GM21717 (cell line): ENCODE measurements at regions not wholly inside any gene's neighbourhood (a gene's known extent, or its start where the extent isn't known, plus 50 kb on each side); places are given as distances from the start of the nearest gene placed in this dataset.

Source experiments
- ATAC-seq: cut with Tn5 transposase; IDR thresholded peaks from one replicate; pipeline ENCODE4 v1.9.1; 2021; ENCODE audit warnings: mild to moderate bottlenecking, moderate library complexity; ENCODE audit not compliant: unreplicated experiment

- ATAC-seq = no peak
Observed at GRCh38 chr2:120785228-120785966, 49.7 kb downstream of the GLI2 start.

- ATAC-seq = no peak
Observed at GRCh38 chr2:120786038-120786960, 50.6 kb downstream of the GLI2 start.

GRCh38 chr2:120787111-120787821, 51.6 kb downstream of the GLI2 start:
- ATAC-seq = no peak

- no peak for ATAC-seq
Observed at GRCh38 chr2:120787822-120788700, 52.4 kb downstream of the GLI2 start.

GRCh38 chr2:120791243-120791961, 55.7 kb downstream of the GLI2 start:
- ATAC-seq = no peak

GRCh38 chr2:120791962-120792297, 56.3 kb downstream of the GLI2 start:
- no peak for ATAC-seq

- ATAC-seq = no peak
Observed at GRCh38 chr2:120793682-120794403, 58.2 kb downstream of the GLI2 start.

- no peak for ATAC-seq
Observed at GRCh38 chr2:120794716-120795115, 59.0 kb downstream of the GLI2 start.

GRCh38 chr2:120796094-120796493, 60.4 kb downstream of the GLI2 start:
- ATAC-seq = no peak

- ATAC-seq = no peak
Observed at GRCh38 chr2:120797421-120798221, 62.0 kb downstream of the GLI2 start.

- ATAC-seq = no peak
Observed at GRCh38 chr2:120798567-120799247, 63.0 kb downstream of the GLI2 start.

GRCh38 chr2:120802158-120802557, 66.5 kb downstream of the GLI2 start:
- ATAC-seq = no peak

GRCh38 chr2:120802867-120803484, 67.3 kb downstream of the GLI2 start:
- ATAC-seq = no peak

- ATAC-seq = no peak
Observed at GRCh38 chr2:120803764-120804335, 68.2 kb downstream of the GLI2 start.

- ATAC-seq = no peak
Observed at GRCh38 chr2:120804459-120804858, 68.8 kb downstream of the GLI2 start.

GRCh38 chr2:120805011-120805410, 69.3 kb downstream of the GLI2 start:
- no peak for ATAC-seq

GRCh38 chr2:120805602-120806001, 69.9 kb downstream of the GLI2 start:
- ATAC-seq = no peak
